ENCODE measurements at regions not wholly inside any gene's neighbourhood (a gene's known extent, or its start where the extent isn't known, plus 50 kb on each side); places are given as distances from the start of the nearest gene placed in this dataset.

GRCh38 chr9:134219646-134220060 is 55.3 kb upstream of the RNU6ATAC start:
- ChIA-PET POLR2A (interaction anchor here (0.6 kb wide), 1 partner anchor 55 kb away, joined by 3 read pairs; no protein-coding TSS in a partner anchor), CTCF (interaction anchor here (1.4 kb wide), 1 partner anchor 10 kb away, joined by 3 read pairs; no protein-coding TSS in a partner anchor)
- Histone ChIP-seq H3K79me2 (ENCODE audit: control insufficient read depth, insufficient read depth, low read length) (no peaks in the 10 kb centered on the region), H3K4me3 (replicated peaks in 1 of 3; ENCODE audit: insufficient read depth in 1 of 3, low read depth in 1 of 3, low read length in 3 of 3) (no peak overlapping the region), H3K27me3 (ENCODE audit: control insufficient read depth in 2 of 2, insufficient read depth in 2 of 2, low read length in 2 of 2) (no peaks in the 10 kb centered on the region), H3K9me3 (replicated peaks; ENCODE audit: control insufficient read depth, insufficient read depth, low read length) (no peaks in the 10 kb centered on the region), H3K27ac (ENCODE audit: insufficient read depth, low read depth, low read length) (no peak overlapping the region), H3K4me1 (ENCODE audit: control insufficient read depth, extremely low read depth, insufficient read depth, low read length) (no peaks in the 10 kb centered on the region), H3K36me3 (ENCODE audit: control insufficient read depth in 2 of 2, extremely low read depth in 1 of 2, insufficient read depth in 2 of 2, low read length in 2 of 2) (no peaks in the 10 kb centered on the region), H4K20me1 (replicated peaks; ENCODE audit: control insufficient read depth, extremely low read depth, insufficient read depth, low read length) (no peaks in the 10 kb centered on the region), H2AFZ (ENCODE audit: low read depth, low read length) (no peak overlapping the region), H3K9ac (replicated peaks; ENCODE audit: extremely low read depth, insufficient read depth, low read length) (no peak overlapping the region), H3K4me2 (ENCODE audit: insufficient read depth, low read length) (no peak overlapping the region), H3K9me1 (replicated peaks; ENCODE audit: control insufficient read depth, extremely low read depth, insufficient read depth, low read length) (no peaks in the 10 kb centered on the region)
- TF ChIP-seq MAX (IDR thresholded peaks at IDR 0.05; ENCODE audit: insufficient read depth, insufficient read length) (no peak), EZH2 (IDR thresholded peaks at IDR 0.05; ENCODE audit: borderline replicate concordance, low read depth, low read length, severe bottlenecking) (no peak), CTCF (IDR thresholded peaks at IDR 0.05; ENCODE audit: extremely low read depth in 1 of 2, insufficient read depth in 1 of 2, low read depth in 1 of 2, low read length in 2 of 2) (no peak), FOS (IDR thresholded peaks at IDR 0.05; ENCODE audit: borderline replicate concordance, insufficient read depth, low read length) (no peak), JUN (IDR thresholded peaks at IDR 0.05; ENCODE audit: borderline replicate concordance, insufficient read depth, insufficient read length, low read depth) (no peak), POLR2A (IDR thresholded peaks at IDR 0.05; ENCODE audit: low read depth, low read length) (no peak), MYC (IDR thresholded peaks at IDR 0.05; ENCODE audit: low read depth, low read length) (no peak), POLR2AphosphoS5 (IDR thresholded peaks at IDR 0.05; ENCODE audit: insufficient read depth, low read depth, low read length) (no peak), GATA2 (IDR thresholded peaks at IDR 0.05; ENCODE audit: insufficient read depth, insufficient read length, low read depth, low read length) (no peak)
- BruUV-seq (replicated peaks), result no TSS peak
- intact Hi-C loops (cut with micrococcal nuclease), result no loop called here
- FAIRE-seq, result no peak
- dilution Hi-C loops (cut with MboI; ENCODE audit: extremely low pct_ligation_motif_present, low sequenced_read_pairs), result no loop called here
- no peak for DNase-seq (ENCODE audit: low read depth, low spot score)

Data from endothelial cell of umbilical vein (primary cell).